Peyer's patch (tissue), 4 donors: ENCODE measurements at regions not wholly inside any gene's neighbourhood (a gene's known extent, or its start where the extent isn't known, plus 50 kb on each side); places are given as distances from the start of the nearest gene placed in this dataset.

Experiments
- DNase-seq, 3 donors: peaks; one replicate each; pipeline ENCODE4 v3.0.0-alpha.2; 2017 to 2019
- H3K27ac ChIP-seq, 4 donors: fragments of 200-600 bp; sonication (generic); one replicate each; pipeline ENCODE4 v1.5.1; 2016 to 2019
- H3K27me3 ChIP-seq, 2 donors: fragments of 200-600 bp; sonication (generic); one replicate each; pipeline ENCODE4 v1.5.1; 2019
- H3K36me3 ChIP-seq, 3 donors: fragments of 200-600 bp; sonication (generic); one replicate each; pipeline ENCODE4 v1.5.1; 2016 to 2019
- H3K4me1 ChIP-seq, 4 donors: fragments of 200-600 bp; sonication (generic); one replicate each; pipeline ENCODE4 v1.5.1; 2016 to 2019
- H3K4me3 ChIP-seq, 4 donors: fragments of 200-600 bp; sonication (generic); 1 replicate in 3 of 4; 2 replicates in 1 of 4; pipeline ENCODE4 v1.5.1; 2016 to 2019; ENCODE audit warnings: mild to moderate bottlenecking in 1 of 4
- H3K9me3 ChIP-seq, 4 donors: fragments of 200-600 bp; sonication (generic); one replicate each; pipeline ENCODE4 v1.5.1; 2016 to 2019; ENCODE audit warnings: mild to moderate bottlenecking in 1 of 4
- POLR2A ChIP-seq, 2 donors: fragments of 450-650 bp; IDR thresholded peaks; one replicate each; pipeline ENCODE4 v1.5.1; 2017; ENCODE audit warnings: antibody characterized with exemption in 2 of 2, mild to moderate bottlenecking in 2 of 2, moderate library complexity in 2 of 2
- TF ChIP-seq, protein P1 (sequence below), 6 experiments: fragments of 450-650 bp in 4 of 6; fragments of 200-600 bp in 2 of 6; sonication (generic) in 1 of 6; IDR thresholded peaks; one replicate each; pipeline ENCODE4 v1.5.1; 2017 to 2019; ENCODE audit warnings: antibody characterized with exemption in 6 of 6, mild to moderate bottlenecking in 3 of 6, moderate library complexity in 1 of 6

- no peaks in the 10 kb centered on the region for H3K9me3 ChIP-seq
- H3K27me3 ChIP-seq: no peaks in the 10 kb centered on the region
- peak; percentile 18 to 57 (median 51) for DNase-seq
- TF ChIP-seq POLR2A (IDR thresholded peaks at IDR 0.05): no peak
- TF ChIP-seq, protein P1, sequence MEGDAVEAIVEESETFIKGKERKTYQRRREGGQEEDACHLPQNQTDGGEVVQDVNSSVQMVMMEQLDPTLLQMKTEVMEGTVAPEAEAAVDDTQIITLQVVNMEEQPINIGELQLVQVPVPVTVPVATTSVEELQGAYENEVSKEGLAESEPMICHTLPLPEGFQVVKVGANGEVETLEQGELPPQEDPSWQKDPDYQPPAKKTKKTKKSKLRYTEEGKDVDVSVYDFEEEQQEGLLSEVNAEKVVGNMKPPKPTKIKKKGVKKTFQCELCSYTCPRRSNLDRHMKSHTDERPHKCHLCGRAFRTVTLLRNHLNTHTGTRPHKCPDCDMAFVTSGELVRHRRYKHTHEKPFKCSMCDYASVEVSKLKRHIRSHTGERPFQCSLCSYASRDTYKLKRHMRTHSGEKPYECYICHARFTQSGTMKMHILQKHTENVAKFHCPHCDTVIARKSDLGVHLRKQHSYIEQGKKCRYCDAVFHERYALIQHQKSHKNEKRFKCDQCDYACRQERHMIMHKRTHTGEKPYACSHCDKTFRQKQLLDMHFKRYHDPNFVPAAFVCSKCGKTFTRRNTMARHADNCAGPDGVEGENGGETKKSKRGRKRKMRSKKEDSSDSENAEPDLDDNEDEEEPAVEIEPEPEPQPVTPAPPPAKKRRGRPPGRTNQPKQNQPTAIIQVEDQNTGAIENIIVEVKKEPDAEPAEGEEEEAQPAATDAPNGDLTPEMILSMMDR (IDR thresholded peaks at IDR 0.05): no peak
- no peaks in the 10 kb centered on the region for H3K36me3 ChIP-seq
- H3K4me3 ChIP-seq: peak overlapping the region in 3 of 4 donors; percentile 9 to 41 (median 33)
- no peak overlapping the region for H3K27ac ChIP-seq
- no peaks in the 10 kb centered on the region for H3K4me1 ChIP-seq
Measured at GRCh38 chr13:74575729-74576125, 441.5 kb upstream of the KLF12 start.

GRCh38 chr13:74574964-74575728, 440.9 kb upstream of the KLF12 start:
- DNase-seq: no peak
- Histone ChIP-seq H3K4me3 (peak overlapping the region in 3 of 4 donors; percentile 9 to 41 (median 33)), H3K4me1 (no peaks in the 10 kb centered on the region), H3K9me3 (no peaks in the 10 kb centered on the region), H3K36me3 (no peaks in the 10 kb centered on the region), H3K27ac (no peak overlapping the region), H3K27me3 (no peaks in the 10 kb centered on the region)
- no peak for TF ChIP-seq POLR2A (IDR thresholded peaks at IDR 0.05)

DNA sequence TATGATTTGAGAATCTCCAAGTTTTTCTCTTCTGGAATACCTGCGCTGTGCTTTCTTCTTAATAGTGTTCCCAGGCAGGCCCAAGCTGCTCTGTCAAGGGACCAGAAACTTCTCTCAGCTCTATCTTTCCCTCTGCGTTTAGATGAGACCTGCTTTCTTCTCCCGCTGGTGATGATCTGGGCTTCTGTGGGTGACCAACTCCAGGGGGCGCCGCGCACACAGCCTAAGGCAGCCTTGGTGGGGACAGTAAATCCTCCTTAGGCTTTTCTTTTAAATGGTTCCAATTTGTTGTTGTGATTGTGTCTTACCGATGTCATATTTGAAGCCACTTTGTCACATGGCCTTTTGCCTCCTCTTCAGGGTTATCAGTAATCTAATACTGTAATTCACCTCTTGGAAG, 439.4 kb upstream of the KLF12 start:
- no peak overlapping the region for H3K4me3 ChIP-seq
- H3K9me3 ChIP-seq: no peaks in the 10 kb centered on the region
- no peaks in the 10 kb centered on the region for H3K4me1 ChIP-seq
- TF ChIP-seq, protein P1 (IDR thresholded peaks at IDR 0.05): no peak
- TF ChIP-seq POLR2A (IDR thresholded peaks at IDR 0.05): no peak
- no peaks in the 10 kb centered on the region for H3K27me3 ChIP-seq
- no peak for DNase-seq
- no peak overlapping the region for H3K27ac ChIP-seq
- no peaks in the 10 kb centered on the region for H3K36me3 ChIP-seq

DNA sequence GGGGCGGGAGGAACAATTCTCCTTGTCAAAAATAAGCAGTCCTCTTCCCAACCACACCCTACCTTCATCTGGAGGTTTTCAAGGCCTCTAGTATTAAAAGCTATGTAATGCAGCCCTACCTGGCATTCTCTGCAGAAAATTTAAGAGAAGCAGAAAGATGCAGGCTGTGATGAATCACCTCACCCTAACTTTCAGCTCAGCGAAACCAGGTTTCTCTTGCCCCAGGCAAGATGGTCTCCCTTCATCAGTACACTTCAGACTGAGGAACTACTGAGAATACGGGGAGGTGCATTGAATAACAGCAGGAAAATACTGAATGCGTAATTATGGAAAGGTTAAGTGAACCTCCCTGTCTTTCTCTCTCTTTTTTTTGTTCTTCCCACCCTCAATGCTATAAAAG, 437.6 kb upstream of the KLF12 start:
- no peak for DNase-seq
- TF ChIP-seq, protein P1 (IDR thresholded peaks at IDR 0.05): no peak
- no peak for TF ChIP-seq POLR2A (IDR thresholded peaks at IDR 0.05)

DNA sequence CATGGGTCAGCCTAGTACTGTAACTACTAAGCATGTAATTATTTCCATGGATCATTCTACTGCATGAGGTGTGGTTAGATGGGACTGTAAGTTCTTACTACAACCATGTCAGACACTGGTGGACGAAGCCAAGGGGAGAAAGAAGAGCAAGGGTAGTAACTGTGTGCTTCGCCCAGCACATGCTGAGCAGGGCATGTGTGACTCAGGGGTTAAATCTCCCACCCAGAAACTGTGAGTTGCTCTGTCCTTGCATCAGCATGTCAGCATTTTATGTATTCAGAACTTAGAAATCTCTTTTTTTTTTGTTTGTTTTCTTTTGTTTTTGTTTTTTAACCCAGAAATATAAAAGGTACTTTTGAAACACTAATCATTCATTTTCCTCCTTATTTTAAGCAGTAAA, 436.6 kb upstream of the KLF12 start:
- no peak overlapping the region for H3K4me3 ChIP-seq
- H3K27me3 ChIP-seq: no peaks in the 10 kb centered on the region
- TF ChIP-seq, protein P1 (IDR thresholded peaks at IDR 0.05): no peak
- TF ChIP-seq POLR2A (IDR thresholded peaks at IDR 0.05): no peak
- H3K4me1 ChIP-seq: no peaks in the 10 kb centered on the region
- no peak for DNase-seq
- H3K36me3 ChIP-seq: no peaks in the 10 kb centered on the region
- no peak overlapping the region for H3K27ac ChIP-seq
- H3K9me3 ChIP-seq: no peaks in the 10 kb centered on the region

More for the DNA sequence above, 437.6 kb upstream of the KLF12 start:
- Histone ChIP-seq H3K36me3 (no peaks in the 10 kb centered on the region), H3K4me1 (no peaks in the 10 kb centered on the region), H3K27me3 (no peaks in the 10 kb centered on the region), H3K4me3 (no peak overlapping the region), H3K9me3 (no peaks in the 10 kb centered on the region), H3K27ac (no peak overlapping the region)

DNA sequence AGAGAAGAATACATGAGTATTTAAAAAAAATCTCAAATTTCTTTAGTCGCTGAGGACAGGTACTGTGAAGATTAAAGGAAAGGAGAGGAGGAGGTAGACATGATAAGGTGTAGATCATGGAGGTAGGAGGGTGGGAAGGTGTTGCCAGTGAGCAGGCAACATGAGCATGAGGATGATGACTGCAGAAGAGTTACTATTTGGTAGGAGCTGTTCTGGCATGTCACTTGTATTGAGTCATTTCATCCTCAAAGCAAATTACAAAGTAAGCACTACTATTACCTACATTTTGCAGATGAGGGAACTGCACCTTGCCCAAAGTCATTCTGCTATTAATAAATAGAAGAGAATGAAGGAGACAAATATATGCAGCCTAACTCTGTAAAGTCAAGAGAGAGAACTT, 435.8 kb upstream of the KLF12 start:
- no peak for DNase-seq
- Histone ChIP-seq H3K27ac (no peak overlapping the region), H3K9me3 (no peaks in the 10 kb centered on the region), H3K27me3 (no peaks in the 10 kb centered on the region), H3K4me3 (no peak overlapping the region), H3K36me3 (no peaks in the 10 kb centered on the region), H3K4me1 (no peaks in the 10 kb centered on the region)
- no peak for TF ChIP-seq POLR2A (IDR thresholded peaks at IDR 0.05)
- TF ChIP-seq, protein P1 (IDR thresholded peaks at IDR 0.05): no peak
